HG03432 (cell line): ENCODE measurements at regions not wholly inside any gene's neighbourhood (a gene's known extent, or its start where the extent isn't known, plus 50 kb on each side); places are given as distances from the start of the nearest gene placed in this dataset.

Source experiments
- ATAC-seq: cut with Tn5 transposase; IDR thresholded peaks from one replicate; pipeline ENCODE4 v1.9.1; 2021; ENCODE audit warnings: mild to moderate bottlenecking, moderate library complexity; ENCODE audit not compliant: unreplicated experiment

DNA sequence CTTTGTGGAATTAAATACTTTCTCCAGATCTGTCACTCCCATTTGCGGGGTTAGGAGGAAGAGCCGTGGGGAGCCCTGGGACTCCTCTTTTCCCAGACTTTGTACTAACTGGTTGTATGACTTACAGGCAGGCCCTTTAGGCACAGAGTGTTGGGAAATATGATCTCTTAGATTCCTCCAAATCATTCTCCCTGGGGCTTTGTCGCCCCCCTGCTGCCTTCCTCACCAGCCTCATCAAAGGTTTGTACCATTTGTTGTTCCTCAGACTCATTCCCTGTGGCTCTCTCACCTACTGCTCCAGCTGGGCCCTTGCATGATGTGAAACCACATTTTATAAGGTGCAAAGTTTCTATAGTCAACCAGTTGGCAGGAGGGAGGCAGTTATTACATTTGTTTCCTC, 56.4 kb downstream of the CRYGS start:
- no peak for ATAC-seq

DNA sequence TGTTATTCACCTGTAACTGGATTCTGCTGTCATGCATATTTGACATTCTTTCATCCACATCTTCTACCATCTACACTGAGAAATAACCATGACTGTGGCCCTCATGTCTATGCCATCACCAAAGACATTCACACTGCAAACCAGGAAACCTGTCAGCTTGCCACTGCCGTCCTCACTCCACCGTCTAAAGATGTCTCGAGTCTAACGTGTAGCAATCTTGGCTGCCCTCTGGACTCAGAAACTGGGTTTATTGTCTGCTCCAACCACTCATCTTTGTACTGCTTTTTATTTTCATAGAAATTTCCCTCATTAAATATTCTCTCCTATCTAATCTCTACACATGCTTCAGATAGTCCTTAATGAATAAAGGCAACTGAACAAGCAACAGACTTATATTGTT, 57.1 kb downstream of the CRYGS start:
- ATAC-seq: no peak

GRCh38 chr3:186483611-186484340, 60.4 kb downstream of the CRYGS start:
- ATAC-seq: no peak

DNA sequence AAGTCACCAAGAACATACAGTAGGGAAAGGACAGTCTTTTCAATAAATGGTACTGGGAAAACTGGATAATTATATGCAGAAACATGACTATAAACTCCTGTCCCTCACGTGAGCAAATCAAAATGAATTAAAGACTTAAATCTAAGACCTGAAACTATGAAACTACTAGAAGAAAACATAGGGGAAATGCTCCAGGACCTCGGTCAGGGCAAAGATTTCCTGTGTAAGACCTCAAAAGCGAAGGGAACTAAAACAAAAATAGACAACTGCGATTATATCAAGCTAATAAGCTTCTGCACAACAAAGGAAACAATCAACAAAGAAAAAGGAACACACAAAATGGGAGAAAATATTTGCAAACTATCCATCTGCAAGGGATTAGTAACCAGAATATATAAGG, 62.7 kb downstream of the CRYGS start:
- no peak for ATAC-seq

- ATAC-seq: no peak
Measured at GRCh38 chr3:186477876-186478275, 66.3 kb downstream of the CRYGS start.

DNA sequence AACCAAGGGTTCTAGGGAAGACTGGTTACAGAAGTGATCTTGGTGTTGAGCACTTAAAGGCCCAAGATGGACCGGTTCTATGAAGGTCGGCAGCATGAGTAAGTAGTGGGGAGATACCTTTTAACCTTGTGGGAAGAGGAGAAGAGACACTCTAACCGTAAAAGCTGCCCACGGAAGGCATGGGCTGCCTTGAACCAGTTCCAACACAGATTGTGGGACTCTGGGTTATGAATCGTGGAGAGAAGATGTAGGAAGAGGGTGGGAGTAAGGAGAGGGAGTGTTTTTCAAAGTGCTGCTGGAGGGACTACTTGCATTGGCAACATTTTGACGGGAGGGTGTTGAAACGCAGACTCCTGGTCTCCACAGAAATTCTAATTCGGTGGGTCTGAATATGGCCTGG, 67.1 kb downstream of the CRYGS start:
- no peak for ATAC-seq

- ATAC-seq: no peak
Measured at GRCh38 chr3:186476541-186476940, 67.6 kb downstream of the CRYGS start.

DNA sequence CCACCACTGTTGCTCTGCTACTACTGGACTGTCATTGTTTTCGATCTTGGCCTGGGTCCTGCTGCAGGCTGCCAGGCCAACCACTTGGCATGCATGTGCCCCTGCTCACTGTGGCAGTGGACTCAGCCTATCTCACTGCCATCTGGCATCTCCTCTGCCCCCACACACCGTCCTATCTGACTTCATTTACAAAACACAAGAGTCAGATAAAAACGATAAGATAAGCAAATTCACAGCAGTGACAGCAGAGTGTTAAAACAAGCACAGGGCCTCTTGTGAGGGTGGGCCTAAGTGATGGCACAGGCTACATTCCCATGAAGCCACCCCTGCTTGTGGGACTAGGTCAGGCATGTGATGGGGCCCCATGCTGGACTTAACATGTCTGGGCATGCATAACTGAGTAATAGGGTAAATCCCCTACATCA, 68.1 kb downstream of the CRYGS start:
- no peak for ATAC-seq

DNA sequence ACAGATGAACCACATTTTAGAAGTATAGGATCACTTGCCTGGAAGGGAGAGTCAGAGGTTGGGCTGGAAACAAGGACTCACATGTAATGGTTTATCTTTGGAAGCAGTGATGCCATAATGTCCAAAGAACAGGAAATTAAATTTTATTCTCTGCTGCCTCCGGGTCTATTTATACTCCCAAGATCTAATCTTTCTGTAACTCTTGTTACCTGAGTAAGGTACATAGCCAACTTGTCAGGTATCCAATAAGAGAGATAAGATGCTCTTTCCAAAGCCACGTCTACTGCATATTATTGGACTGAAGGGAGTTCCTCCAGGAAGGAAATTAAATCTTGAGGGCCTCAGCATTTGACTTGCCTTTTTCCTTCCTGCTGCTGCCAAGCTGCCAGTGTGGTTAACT, 71.0 kb downstream of the CRYGS start:
- no peak for ATAC-seq

GRCh38 chr3:186472456-186473008, 71.6 kb downstream of the CRYGS start:
- ATAC-seq: no peak

DNA sequence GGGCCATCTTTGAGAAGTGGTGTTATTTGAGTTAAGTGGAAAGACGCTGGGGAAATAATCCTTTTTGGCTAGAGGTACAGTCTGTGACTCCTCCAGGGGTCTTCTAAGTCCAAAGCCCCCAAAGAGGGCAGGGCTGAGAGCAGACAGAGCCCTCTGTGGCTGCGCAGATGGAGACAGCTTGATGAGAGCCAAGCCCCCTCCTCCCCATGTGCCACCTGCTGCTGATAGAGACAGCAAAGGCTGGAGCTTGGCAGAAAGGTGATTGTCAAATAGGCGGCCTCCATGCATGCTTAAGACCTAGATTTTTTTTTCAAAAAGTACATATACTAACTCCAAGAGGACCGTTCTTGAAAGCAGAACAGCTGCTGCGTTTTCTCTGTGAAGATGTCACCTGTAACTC, 72.4 kb downstream of the CRYGS start:
- no peak for ATAC-seq

GRCh38 chr3:186469525-186469924, 74.7 kb downstream of the CRYGS start:
- no peak for ATAC-seq

DNA sequence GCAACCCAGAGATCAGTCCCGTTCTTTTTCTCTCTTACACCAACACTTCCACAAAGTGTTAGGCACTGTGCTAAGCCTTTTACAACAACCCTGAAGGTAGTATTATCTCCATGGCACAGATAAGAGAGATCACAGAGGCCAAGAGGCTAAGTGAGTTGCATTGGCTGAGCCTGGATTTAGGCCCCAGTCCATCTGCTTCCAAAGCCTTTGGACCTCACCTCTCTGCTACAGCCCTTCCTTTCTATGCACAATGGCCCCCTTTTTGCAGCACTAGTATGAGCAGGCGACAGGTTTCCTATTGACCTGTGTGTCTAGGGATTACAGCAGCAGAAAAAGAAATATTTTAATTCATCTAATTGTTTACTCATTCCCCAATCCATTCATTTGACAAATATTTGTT, 76.2 kb downstream of the CRYGS start:
- no peak for ATAC-seq

- ATAC-seq: no peak
Measured at GRCh38 chr3:186466391-186466974, 77.7 kb downstream of the CRYGS start.

GRCh38 chr3:186465508-186465907, 78.7 kb downstream of the CRYGS start:
- no peak for ATAC-seq

GRCh38 chr3:186464424-186465093, 79.6 kb downstream of the CRYGS start:
- ATAC-seq: no peak

- ATAC-seq: no peak
Measured at GRCh38 chr3:186461141-186461540, 83.0 kb downstream of the CRYGS start.

GRCh38 chr3:186459108-186459467, 85.1 kb downstream of the CRYGS start:
- ATAC-seq: no peak

DNA sequence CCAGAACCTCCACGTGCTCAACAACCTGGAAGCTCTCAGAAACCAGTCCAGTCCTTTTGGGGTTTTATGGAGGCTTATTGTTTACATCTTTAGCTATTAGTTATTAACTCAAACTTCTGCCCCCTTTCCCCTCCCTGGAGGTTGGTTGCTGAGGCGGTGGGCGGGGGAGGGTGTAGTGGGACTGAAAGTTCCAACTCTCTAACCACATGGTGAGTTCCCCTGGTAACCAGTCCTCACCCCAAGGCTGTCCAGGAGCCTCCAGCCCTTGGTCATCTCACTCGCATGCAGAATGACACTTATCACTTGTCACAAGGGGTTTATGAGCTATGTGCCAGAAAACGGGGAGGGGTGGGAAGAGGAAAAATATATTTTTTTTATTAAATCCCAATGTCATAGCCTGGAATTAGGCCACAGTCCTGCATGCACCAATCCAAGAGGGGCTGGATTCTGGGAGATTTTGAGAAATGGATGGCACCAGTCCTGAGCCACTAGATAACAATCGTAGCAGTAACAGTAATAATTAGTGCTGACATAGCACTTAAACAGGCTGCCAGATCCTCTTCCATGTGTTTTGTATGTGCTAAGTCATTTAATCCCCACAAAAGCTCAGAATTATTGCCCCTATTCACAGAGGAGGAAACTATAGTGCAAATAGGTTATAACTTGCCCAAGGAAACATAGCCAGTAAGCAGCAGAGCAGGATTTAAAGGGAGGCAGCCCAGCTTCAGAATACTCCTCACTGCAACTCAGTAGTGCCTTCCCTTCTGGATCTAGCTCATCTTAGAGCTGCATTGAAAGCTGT, 85.7 kb downstream of the CRYGS start:
- ATAC-seq: no peak

- ATAC-seq: no peak
Measured at GRCh38 chr3:186457236-186457635, 86.9 kb downstream of the CRYGS start.

GRCh38 chr3:186456731-186457191, 87.4 kb downstream of the CRYGS start:
- ATAC-seq: no peak
